Neuronal stem cell (in vitro differentiated cells): ENCODE measurements at regions not wholly inside any gene's neighbourhood (a gene's known extent, or its start where the extent isn't known, plus 50 kb on each side); places are given as distances from the start of the nearest gene placed in this dataset.
"Not testable (repeated sequence)": the region's sequence is repeated elsewhere in the genome, so short reads cannot be mapped to it uniquely, and the experiment has no call there.

Experiments
- DNase-seq: peaks from one replicate; pipeline ENCODE4 v3.0.0-alpha.2; 2013; ENCODE audit warnings: low spot score
- H2AFZ ChIP-seq: one replicate; pipeline ENCODE4 v1.6.1; 2013; ENCODE audit warnings: mild to moderate bottlenecking, low read length, inconsistent platforms
- H2AK5ac ChIP-seq: 2 replicates; pipeline ENCODE4 v1.6.1; 2013; ENCODE audit warnings: low read depth, mild to moderate bottlenecking, inconsistent platforms, low read length, moderate library complexity, mixed read lengths
- H2BK120ac ChIP-seq: 2 replicates; pipeline ENCODE4 v1.6.1; 2013; ENCODE audit warnings: low read depth, mild to moderate bottlenecking, inconsistent platforms, low read length, moderate library complexity, mixed read lengths
- H2BK12ac ChIP-seq: one replicate; pipeline ENCODE4 v1.6.1; 2013; ENCODE audit warnings: low read length, inconsistent platforms
- H2BK15ac ChIP-seq: 2 replicates; pipeline ENCODE4 v1.6.1; 2013; ENCODE audit warnings: mild to moderate bottlenecking, low read length, inconsistent platforms, mixed read lengths
- H2BK5ac ChIP-seq: one replicate; pipeline ENCODE4 v1.6.1; 2013; ENCODE audit warnings: inconsistent platforms, mild to moderate bottlenecking, low read length, moderate library complexity
- H3K14ac ChIP-seq: one replicate; pipeline ENCODE4 v1.6.1; 2013; ENCODE audit warnings: low read length, inconsistent platforms
- H3K18ac ChIP-seq: 2 replicates; pipeline ENCODE4 v1.6.1; 2013; ENCODE audit warnings: low read length, inconsistent platforms
- H3K23ac ChIP-seq: 2 replicates; pipeline ENCODE4 v1.6.1; 2013; ENCODE audit warnings: low read depth, mild to moderate bottlenecking, mixed read lengths, low read length, inconsistent platforms; ENCODE audit not compliant: poor library complexity
- H3K27ac ChIP-seq: replicated peaks from 3 replicates; pipeline ENCODE4 v1.5.1; 2013; ENCODE audit warnings: low read length, inconsistent platforms
- H3K27me3 ChIP-seq, 3 experiments: 2 replicates each; pipeline ENCODE4 v1.6.1; 2013; ENCODE audit warnings: low read length in 3 of 3, mild to moderate bottlenecking in 2 of 3, inconsistent platforms in 1 of 3, low read depth in 1 of 3, mixed read lengths in 1 of 3, moderate library complexity in 1 of 3; ENCODE audit not compliant: control insufficient read depth in 3 of 3, insufficient read depth in 3 of 3
- H3K36me3 ChIP-seq, 2 donors: replicated peaks in 1 of 2; 2 replicates each; pipeline ENCODE4 v1.6.1; 2013; ENCODE audit warnings: low read length in 2 of 2; ENCODE audit not compliant: control insufficient read depth in 2 of 2, insufficient read depth in 2 of 2
- H3K4ac ChIP-seq: 2 replicates; pipeline ENCODE4 v1.6.1; 2013; ENCODE audit warnings: inconsistent platforms, mild to moderate bottlenecking, low read length, moderate library complexity
- H3K4me1 ChIP-seq, 2 donors: 1 replicate in 1 of 2; 2 replicates in 1 of 2; pipeline ENCODE4 v1.6.1; 2013; ENCODE audit warnings: low read length in 2 of 2, low read depth in 1 of 2; ENCODE audit not compliant: control insufficient read depth in 2 of 2, insufficient read depth in 1 of 2
- H3K4me2 ChIP-seq: one replicate; pipeline ENCODE4 v1.6.1; 2013; ENCODE audit warnings: mild to moderate bottlenecking, low read length, inconsistent platforms; ENCODE audit not compliant: insufficient read depth, poor library complexity, severe bottlenecking
- H3K4me3 ChIP-seq, 2 donors: 2 replicates each; pipeline ENCODE4 v1.5.1; 2013; ENCODE audit warnings: low read length in 2 of 2, mild to moderate bottlenecking in 2 of 2, inconsistent platforms in 1 of 2, moderate library complexity in 1 of 2
- H3K79me1 ChIP-seq: one replicate; pipeline ENCODE4 v1.6.1; 2013; ENCODE audit warnings: low read depth, mild to moderate bottlenecking, inconsistent platforms, low read length, moderate library complexity
- H3K9ac ChIP-seq: one replicate; pipeline ENCODE4 v1.6.1; 2013; ENCODE audit warnings: mild to moderate bottlenecking, low read depth, low read length, inconsistent platforms; ENCODE audit not compliant: poor library complexity
- H3K9me3 ChIP-seq, 2 donors: replicated peaks in 1 of 2; 2 replicates each; pipeline versions ENCODE3 to v1.6.1; 2013; ENCODE audit warnings: low read length in 2 of 2, mild to moderate bottlenecking in 2 of 2, inconsistent platforms in 1 of 2, low read depth in 1 of 2, mixed read lengths in 1 of 2, moderate library complexity in 1 of 2; ENCODE audit not compliant: control insufficient read depth in 2 of 2, insufficient read depth in 1 of 2
- H4K8ac ChIP-seq: one replicate; pipeline ENCODE4 v1.6.1; 2013; ENCODE audit warnings: low read depth, mild to moderate bottlenecking, inconsistent platforms, low read length, moderate library complexity
- H4K91ac ChIP-seq: one replicate; pipeline ENCODE4 v1.6.1; 2013; ENCODE audit warnings: low read length, low read depth, mild to moderate bottlenecking, inconsistent platforms; ENCODE audit not compliant: poor library complexity
- WGBS, 2 donors: extraction: QIAGEN DNeasy Blood & Tissue Kit; methylation state at CpG; one replicate each; pipeline ENCODE4 v1.1.7; 2013; ENCODE audit warnings: missing lambda C conversion rate in 2 of 2, mixed read lengths in 1 of 2; ENCODE audit not compliant: insufficient read length in 2 of 2, insufficient replicate concordance in 1 of 2; ENCODE audit errors: extremely low coverage in 2 of 2; 5-methylcytosine and 5-hydroxymethylcytosine counted together

GRCh38 chr10:37520488-37520887, 336.9 kb downstream of the ZNF248 start:
- no peak overlapping the region for H2BK15ac ChIP-seq
- H3K79me1 ChIP-seq = no peaks in the 10 kb centered on the region
- no peak overlapping the region for H2AFZ ChIP-seq
- H2BK5ac ChIP-seq = no peak overlapping the region
- WGBS, 2 donors = no CpG with 5 or more reads among the region's 2 CpGs
- DNase-seq = no peak
- no peaks in the 10 kb centered on the region for H3K27me3 ChIP-seq
- no peak overlapping the region for H3K18ac ChIP-seq
- H4K91ac ChIP-seq = no peak overlapping the region
- no peak overlapping the region for H3K4me3 ChIP-seq
- H3K14ac ChIP-seq = no peak overlapping the region
- H3K4ac ChIP-seq = no peak overlapping the region
- no peak overlapping the region for H2BK12ac ChIP-seq
- H2AK5ac ChIP-seq = no peak overlapping the region
- no peak overlapping the region for H2BK120ac ChIP-seq
- no peak overlapping the region for H4K8ac ChIP-seq
- peaks cover 0 to 9% of the 10 kb centered on the region in 2 donors for H3K9me3 ChIP-seq
- H3K9ac ChIP-seq = no peak overlapping the region
- no peaks in the 10 kb centered on the region for H3K4me1 ChIP-seq
- no peak overlapping the region for H3K4me2 ChIP-seq
- no peak overlapping the region for H3K27ac ChIP-seq
- no peak overlapping the region for H3K23ac ChIP-seq
- no peaks in the 10 kb centered on the region for H3K36me3 ChIP-seq

GRCh38 chr10:37510520-37510919, 346.9 kb downstream of the ZNF248 start:
- not testable (repeated sequence) for H4K8ac ChIP-seq, DNase-seq, H3K9ac ChIP-seq, H3K27me3 ChIP-seq, H2BK120ac ChIP-seq, H3K4me1 ChIP-seq, H3K14ac ChIP-seq, H3K4ac ChIP-seq, H3K4me3 ChIP-seq, H3K23ac ChIP-seq, H3K4me2 ChIP-seq, H4K91ac ChIP-seq, H2BK15ac ChIP-seq, H2AK5ac ChIP-seq, H2BK12ac ChIP-seq, H2BK5ac ChIP-seq, H3K27ac ChIP-seq, H2AFZ ChIP-seq, H3K18ac ChIP-seq, H3K79me1 ChIP-seq, H3K36me3 ChIP-seq, H3K9me3 ChIP-seq
- no CpG with 5 or more reads among the region's 3 CpGs for WGBS, 2 donors

- H3K4ac ChIP-seq = no peak overlapping the region
- no peak overlapping the region for H2AK5ac ChIP-seq
- H3K36me3 ChIP-seq = no peaks in the 10 kb centered on the region
- no peak overlapping the region for H3K9ac ChIP-seq
- H2BK120ac ChIP-seq = no peak overlapping the region
- no peak overlapping the region for H3K4me3 ChIP-seq
- H2BK5ac ChIP-seq = no peak overlapping the region
- H4K8ac ChIP-seq = no peak overlapping the region
- no peak overlapping the region for H4K91ac ChIP-seq
- no peak overlapping the region for H3K18ac ChIP-seq
- H3K4me1 ChIP-seq = no peaks in the 10 kb centered on the region
- H2BK15ac ChIP-seq = no peak overlapping the region
- H2AFZ ChIP-seq = no peak overlapping the region
- H3K27me3 ChIP-seq = no peaks in the 10 kb centered on the region
- no peak overlapping the region for H2BK12ac ChIP-seq
- no peaks in the 10 kb centered on the region for H3K79me1 ChIP-seq
- H3K27ac ChIP-seq = no peak overlapping the region
- no peak for DNase-seq
- H3K9me3 ChIP-seq = peaks cover 0 to 9% of the 10 kb centered on the region in 2 donors
- no peak overlapping the region for H3K14ac ChIP-seq
- H3K4me2 ChIP-seq = no peak overlapping the region
- H3K23ac ChIP-seq = no peak overlapping the region
- no CpG with 5 or more reads among the region's 3 CpGs for WGBS, 2 donors
These were observed 361.3 kb downstream of the ZNF248 start for GRCh38 chr10:37496061-37496460.

- no peak overlapping the region for H3K4me3 ChIP-seq
- H4K8ac ChIP-seq = no peak overlapping the region
- H3K9ac ChIP-seq = no peak overlapping the region
- no peak for DNase-seq
- no peak overlapping the region for H2BK15ac ChIP-seq
- no peak overlapping the region for H2BK5ac ChIP-seq
- no peak overlapping the region for H4K91ac ChIP-seq
- H2BK120ac ChIP-seq = no peak overlapping the region
- peaks cover 0 to 9% of the 10 kb centered on the region in 2 donors for H3K9me3 ChIP-seq
- no peak overlapping the region for H2AK5ac ChIP-seq
- no peaks in the 10 kb centered on the region for H3K4me1 ChIP-seq
- no peaks in the 10 kb centered on the region for H3K79me1 ChIP-seq
- no peak overlapping the region for H3K23ac ChIP-seq
- H3K27me3 ChIP-seq = no peaks in the 10 kb centered on the region
- no peak overlapping the region for H2BK12ac ChIP-seq
- H3K4me2 ChIP-seq = no peak overlapping the region
- H3K14ac ChIP-seq = no peak overlapping the region
- H3K36me3 ChIP-seq = no peaks in the 10 kb centered on the region
- H2AFZ ChIP-seq = no peak overlapping the region
- WGBS, 2 donors = no CpG with 5 or more reads among the region's 1 CpG
- no peak overlapping the region for H3K18ac ChIP-seq
- H3K27ac ChIP-seq = no peak overlapping the region
- no peak overlapping the region for H3K4ac ChIP-seq
These were observed 362.0 kb downstream of the ZNF248 start for GRCh38 chr10:37495415-37495814.
